GM12878 (cell line): ENCODE measurements at regions not wholly inside any gene's neighbourhood (a gene's known extent, or its start where the extent isn't known, plus 50 kb on each side); places are given as distances from the start of the nearest gene placed in this dataset.

ENCODE experiments used
- ATAC-seq: fragments of 200-7000 bp; cut with Tn5 transposase; 3 replicates; pipeline ENCODE4 v1.9.1; 2020; ENCODE audit warnings: mild to moderate bottlenecking, moderate library complexity
- BruUV-seq: library from RNA; stranded (reverse); fragments of 400-500 nt; replicated peaks from 2 replicates; lab custom pipeline; 2021; lab: Mats Ljungman, UMichigan
- CTCF ChIA-PET: fragments of 300-600 bp; sonication (Branson Sonifier 250); formaldehyde crosslinking; extraction: SDS; loops from one replicate; lab custom pipeline; 2021; ENCODE audit warnings: inconsistent platforms; lab: Yijun Ruan, JAX
- POLR2A ChIA-PET: fragments of 350-600 bp; formaldehyde crosslinking; extraction: SDS; loops from one replicate; lab custom pipeline; 2021; ENCODE audit warnings: inconsistent platforms; lab: Charles Lee
- RAD21 ChIA-PET: fragments of 300-600 bp; sonication (Branson Sonifier 250); formaldehyde crosslinking; loops from one replicate; lab custom pipeline; 2023; ENCODE audit warnings: antibody characterized with exemption; ENCODE audit not compliant: unreplicated experiment; lab: Charles Lee
- SMC1A ChIA-PET: fragments of 300-600 bp; sonication (Branson Sonifier 250); formaldehyde crosslinking; loops from one replicate; lab custom pipeline; 2023; ENCODE audit not compliant: unreplicated experiment, uncharacterized antibody; lab: Charles Lee
- DNase-seq: peaks from one replicate; pipeline ENCODE4 v3.0.0-alpha.2; 2011; ENCODE audit warnings: low read depth, low spot score
- FAIRE-seq: peaks from 3 replicates; lab custom pipeline; 2011; peaks lifted over from hg19 to GRCh38; lab: Jason Lieb, UNC
- H2AFZ ChIP-seq: 2 replicates; pipeline ENCODE4 v1.6.0; 2011; ENCODE audit warnings: low read depth, low read length, control low read depth; ENCODE audit not compliant: control insufficient read depth
- H3K27ac ChIP-seq: 2 replicates; pipeline ENCODE4 v1.5.1; 2011; ENCODE audit warnings: control low read depth; ENCODE audit not compliant: control insufficient read depth, insufficient read depth
- H3K27me3 ChIP-seq, 2 experiments: replicated peaks in 1 of 2; 2 replicates each; pipeline versions ENCODE4 v1.6.0 to v1.6.1; 2011; ENCODE audit warnings: low read length in 1 of 2; ENCODE audit not compliant: control insufficient read depth in 2 of 2, insufficient read depth in 2 of 2
- H3K36me3 ChIP-seq, 2 experiments: 2 replicates each; pipeline ENCODE4 v1.5.1; 2011; ENCODE audit warnings: low read length in 1 of 2; ENCODE audit not compliant: control insufficient read depth in 2 of 2, insufficient read depth in 2 of 2
- H3K4me1 ChIP-seq: 2 replicates; pipeline ENCODE4 v1.6.1; 2011; ENCODE audit warnings: mild to moderate bottlenecking, low read length, moderate library complexity, mixed read lengths; ENCODE audit not compliant: control insufficient read depth, insufficient read depth
- H3K4me2 ChIP-seq: 2 replicates; pipeline ENCODE4 v1.6.0; 2011; ENCODE audit warnings: control low read depth; ENCODE audit not compliant: control insufficient read depth, insufficient read depth
- H3K4me3 ChIP-seq: fragments of 200-600 bp; sonication (generic); 2 replicates; pipeline ENCODE4 v1.5.1; 2016
- H3K79me2 ChIP-seq: 2 replicates; pipeline ENCODE4 v1.6.0; 2011; ENCODE audit warnings: low read length; ENCODE audit not compliant: control insufficient read depth, insufficient read depth
- H3K9ac ChIP-seq: 2 replicates; pipeline ENCODE4 v1.8.0; 2011; ENCODE audit warnings: low read length, control low read depth, mixed read lengths; ENCODE audit not compliant: control insufficient read depth, insufficient read depth
- H3K9me3 ChIP-seq: replicated peaks from 3 replicates; pipeline ENCODE4 v1.5.1; 2011; ENCODE audit warnings: mild to moderate bottlenecking, low read length; ENCODE audit not compliant: control insufficient read depth, insufficient read depth
- H4K20me1 ChIP-seq: 2 replicates; pipeline ENCODE4 v1.6.0; 2011; ENCODE audit not compliant: control insufficient read depth, insufficient read depth
- CEBPZ ChIP-seq: fragments of 150-350 bp; IDR thresholded peaks from 2 replicates; pipeline ENCODE4 v1.6.1; 2016; ENCODE audit warnings: low read depth, low read length
- FOS ChIP-seq: IDR thresholded peaks from 3 replicates; pipeline ENCODE4 v1.6.1; 2011; ENCODE audit warnings: borderline replicate concordance; ENCODE audit not compliant: insufficient read length; ENCODE audit errors: extremely low read depth
- SMAD1 ChIP-seq: fragments of 450-650 bp; IDR thresholded peaks from 2 replicates; pipeline ENCODE4 v1.6.1; 2018; ENCODE audit warnings: mild to moderate bottlenecking, low read depth; ENCODE audit not compliant: partially characterized antibody
- SP1 ChIP-seq: IDR thresholded peaks from one replicate; pipeline ENCODE4 v1.6.1; 2011; ENCODE audit warnings: low read depth, low read length
- TAF1 ChIP-seq: IDR thresholded peaks from 2 replicates; pipeline ENCODE4 v1.6.1; 2011; ENCODE audit warnings: mild to moderate bottlenecking, low read depth, low read length, borderline replicate concordance
- ZNF217 ChIP-seq: fragments of 450-650 bp; IDR thresholded peaks from 2 replicates; pipeline ENCODE4 v1.6.1; 2017; ENCODE audit warnings: antibody characterized with exemption, mild to moderate bottlenecking
- WGBS: methylation state at CpG from one replicate; pipeline ENCODE4 v1.1.6; 2016; ENCODE audit warnings: low lambda C conversion rate; ENCODE audit not compliant: insufficient replicate concordance, insufficient coverage; ENCODE audit errors: missing lambda C conversion rate; 5-methylcytosine and 5-hydroxymethylcytosine counted together
- in situ Hi-C: fragments of 300-500 bp; cut with MboI; formaldehyde crosslinking; loops from 9 replicates; pipeline ENCODE4 v1.14.3; 2018; ENCODE audit warnings: mixed read lengths
- intact Hi-C: fragments of 100-400 bp; cut with micrococcal nuclease; formaldehyde crosslinking; loops from one replicate; pipeline ENCODE4 v1.14.2; 2022; ENCODE audit not compliant: unreplicated experiment
- TF ChIP-seq, protein P1 (sequence below): fragments of 450-650 bp; IDR thresholded peaks from 2 replicates; pipeline ENCODE4 v1.6.1; 2016; ENCODE audit warnings: mild to moderate bottlenecking

- no peak for TF ChIP-seq CEBPZ
- TF ChIP-seq, all 136 proteins: peak for 0
These were observed 687.8 kb downstream of the NUP35 start (continued) for GRCh38 chr2:183812091-183812490.

DNA sequence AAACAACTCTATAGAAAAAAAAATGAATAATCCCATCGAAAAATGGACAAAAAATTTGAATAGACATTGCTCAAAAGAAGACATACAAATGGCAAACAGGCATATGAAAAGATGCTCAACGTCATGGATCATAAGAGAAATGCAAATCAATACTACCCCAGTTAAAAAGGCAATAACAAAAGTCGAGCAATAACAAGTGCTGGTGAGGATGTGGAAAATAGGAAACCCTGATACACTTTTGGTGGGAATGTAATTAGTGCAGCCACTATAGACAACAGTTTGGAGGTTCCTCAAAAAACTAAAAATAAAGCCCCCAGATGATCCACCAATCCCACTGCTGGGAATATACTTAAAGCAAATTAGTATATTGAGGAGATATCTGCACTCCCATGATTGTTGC is 701.5 kb downstream of the NUP35 start:
- Histone ChIP-seq H3K4me3 (no peak overlapping the region), H3K27ac (no peak overlapping the region), H3K36me3 (no peaks in the 10 kb centered on the region), H3K9ac (no peak overlapping the region), H4K20me1 (no peaks in the 10 kb centered on the region), H3K27me3 (no peaks in the 10 kb centered on the region), H2AFZ (no peak overlapping the region), H3K79me2 (no peaks in the 10 kb centered on the region), H3K9me3 (no peaks in the 10 kb centered on the region; the same call in 2 of the 3 replicates), H3K4me1 (no peaks in the 10 kb centered on the region), H3K4me2 (no peak overlapping the region)
- TF ChIP-seq SMAD1: no peak
- no peak for TF ChIP-seq FOS
- no peak for TF ChIP-seq ZNF217
- TF ChIP-seq SP1: no peak
- TF ChIP-seq, protein P1, sequence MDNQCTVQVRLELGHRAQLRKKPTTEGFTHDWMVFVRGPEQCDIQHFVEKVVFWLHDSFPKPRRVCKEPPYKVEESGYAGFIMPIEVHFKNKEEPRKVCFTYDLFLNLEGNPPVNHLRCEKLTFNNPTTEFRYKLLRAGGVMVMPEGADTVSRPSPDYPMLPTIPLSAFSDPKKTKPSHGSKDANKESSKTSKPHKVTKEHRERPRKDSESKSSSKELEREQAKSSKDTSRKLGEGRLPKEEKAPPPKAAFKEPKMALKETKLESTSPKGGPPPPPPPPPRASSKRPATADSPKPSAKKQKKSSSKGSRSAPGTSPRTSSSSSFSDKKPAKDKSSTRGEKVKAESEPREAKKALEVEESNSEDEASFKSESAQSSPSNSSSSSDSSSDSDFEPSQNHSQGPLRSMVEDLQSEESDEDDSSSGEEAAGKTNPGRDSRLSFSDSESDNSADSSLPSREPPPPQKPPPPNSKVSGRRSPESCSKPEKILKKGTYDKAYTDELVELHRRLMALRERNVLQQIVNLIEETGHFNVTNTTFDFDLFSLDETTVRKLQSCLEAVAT: no peak
- no peak for TF ChIP-seq TAF1
- POLR2A ChIA-PET: no interaction called here
- no peak for DNase-seq
- no peak for ATAC-seq
- no peak for FAIRE-seq
- CTCF ChIA-PET: no interaction called here
- SMC1A ChIA-PET: no interaction called here
- in situ Hi-C loops: no loop called here
- WGBS: 0% methylated on average over 3 of the region's 3 CpGs
- RAD21 ChIA-PET: no interaction called here
- intact Hi-C loops: no loop called here
- BruUV-seq: no TSS peak
